Myocyte (in vitro differentiated cells): ENCODE measurements at regions not wholly inside any gene's neighbourhood (a gene's known extent, or its start where the extent isn't known, plus 50 kb on each side); places are given as distances from the start of the nearest gene placed in this dataset.
"Not testable (repeated sequence)": the region's sequence is repeated elsewhere in the genome, so short reads cannot be mapped to it uniquely, and the experiment has no call there.

Source experiments
- DNase-seq: peaks from one replicate; pipeline ENCODE4 v3.0.0-alpha.2; 2012; ENCODE audit warnings: low read depth

DNA sequence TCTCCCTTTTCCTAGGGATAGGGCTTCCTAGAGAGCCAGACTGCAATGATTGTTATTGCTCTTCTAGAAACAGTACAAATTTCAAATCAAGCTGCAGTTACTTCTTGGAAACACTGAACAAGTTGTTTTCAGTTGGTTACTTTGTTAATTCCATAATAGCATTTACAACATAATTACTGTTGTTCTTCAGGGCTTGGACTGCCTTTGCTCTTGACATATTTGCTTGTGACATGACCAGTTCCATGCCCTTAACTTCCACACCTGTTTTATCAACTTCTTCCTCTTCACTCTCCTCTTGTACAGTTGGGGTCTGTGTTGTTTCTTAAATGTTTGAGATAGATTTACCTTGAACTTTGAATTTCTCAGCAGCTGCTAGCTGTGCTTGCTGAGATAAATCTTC, 104.4 kb downstream of the SEC23IP start:
- no peak for DNase-seq

DNA sequence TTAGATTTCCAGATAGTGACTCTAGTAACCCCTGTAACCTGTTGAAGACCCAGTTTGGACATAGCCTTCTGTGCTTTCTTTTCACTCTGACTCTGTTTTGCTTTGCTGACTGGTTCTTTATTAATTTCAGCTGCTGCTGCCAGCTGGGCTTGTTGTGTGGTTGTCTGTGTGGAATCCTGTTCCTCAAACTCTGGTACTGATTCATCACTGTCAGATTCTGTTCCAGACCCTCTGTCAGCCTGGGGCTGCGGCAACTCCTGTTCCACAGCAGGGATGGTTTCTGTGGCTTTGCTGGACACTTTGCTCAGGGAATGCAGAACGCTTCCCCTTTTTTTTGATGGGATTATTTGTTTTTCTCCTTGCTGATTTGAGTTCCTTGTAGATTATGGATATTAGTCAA, 104.9 kb downstream of the SEC23IP start:
- DNase-seq, result peak; percentile 76

DNA sequence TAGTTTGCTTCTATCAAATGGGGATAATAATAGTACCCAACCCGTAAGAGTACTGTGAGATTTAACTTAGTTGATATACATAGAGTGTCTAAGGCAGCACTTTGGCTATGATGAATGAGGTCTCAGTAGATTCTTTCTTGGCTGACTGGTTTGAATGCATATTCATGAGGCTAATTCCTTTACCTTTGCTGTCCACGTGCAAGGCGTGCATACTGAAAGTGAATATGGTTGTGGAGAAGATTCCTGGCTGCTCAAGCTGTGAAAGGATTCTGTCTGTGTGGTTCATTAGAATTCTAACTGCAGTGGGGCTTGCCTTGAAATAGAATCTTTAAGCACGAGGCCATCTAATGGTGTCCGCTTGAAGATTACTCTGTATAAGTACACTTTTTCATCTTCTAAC, 110.3 kb downstream of the SEC23IP start:
- no peak for DNase-seq

DNA sequence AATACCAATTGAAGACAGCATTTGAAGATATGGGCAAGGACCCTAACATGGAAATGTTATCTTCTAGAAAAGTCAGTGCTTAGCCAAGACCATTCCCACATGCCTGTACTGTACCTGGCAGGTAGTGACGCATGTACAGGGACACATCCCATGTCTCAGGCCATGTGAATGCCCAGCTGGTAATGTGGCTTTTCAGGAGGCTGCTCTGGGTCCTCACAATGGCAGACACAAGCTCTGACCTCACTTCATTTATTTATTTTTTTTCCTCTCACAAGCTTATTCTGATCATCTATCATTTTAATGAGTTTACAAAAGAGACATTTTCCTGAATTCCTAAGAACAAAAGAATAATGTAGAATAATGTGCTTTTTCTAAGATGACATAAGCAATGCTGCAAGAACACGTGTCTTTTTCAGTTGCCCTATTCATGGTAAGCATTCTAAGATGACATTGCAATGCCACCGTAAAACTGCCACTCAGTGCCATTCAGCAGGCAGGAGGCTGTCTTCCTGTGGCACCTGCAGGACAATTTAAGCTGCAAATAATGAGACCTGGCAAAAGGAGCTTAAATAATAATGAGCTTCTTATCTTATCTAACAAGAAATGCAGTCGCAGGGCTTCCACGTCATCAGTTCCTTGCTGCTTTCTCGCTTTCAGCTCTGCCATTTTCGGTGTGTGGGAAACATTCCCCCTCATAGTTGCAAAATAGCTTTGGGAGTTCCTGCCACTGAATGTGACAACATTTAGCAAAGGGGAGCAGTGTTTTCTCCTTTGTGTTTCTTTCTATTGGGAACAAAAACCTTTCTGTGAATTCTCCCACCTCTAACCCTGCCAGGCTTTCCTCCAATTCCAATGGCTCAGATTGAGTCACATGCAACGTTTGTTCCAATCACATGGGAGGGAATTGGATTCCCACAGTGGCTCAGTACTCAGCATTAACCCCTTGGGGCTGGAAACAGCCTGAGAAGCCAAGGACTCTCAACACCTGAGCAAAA, 113.0 kb downstream of the SEC23IP start:
- no peak for DNase-seq

DNA sequence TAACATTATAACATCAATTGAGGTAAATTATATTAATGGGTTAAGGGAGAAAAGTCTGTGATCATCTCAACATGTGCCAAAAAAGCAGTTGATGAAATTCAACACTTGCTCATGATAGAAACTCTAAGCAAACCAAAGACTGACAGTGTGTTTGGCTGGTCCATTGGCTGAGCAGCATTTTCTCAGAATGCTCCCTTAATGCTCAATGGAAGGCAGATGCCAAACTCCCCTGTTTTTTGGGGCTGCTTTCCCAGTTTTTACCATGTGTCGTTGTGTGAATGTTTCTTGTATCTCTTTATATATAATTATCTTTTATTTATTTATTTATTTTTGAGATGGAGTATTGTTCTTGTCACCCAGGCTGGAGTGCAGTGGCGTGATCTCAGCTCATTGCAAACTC, 114.7 kb downstream of the SEC23IP start:
- no peak for DNase-seq

DNA sequence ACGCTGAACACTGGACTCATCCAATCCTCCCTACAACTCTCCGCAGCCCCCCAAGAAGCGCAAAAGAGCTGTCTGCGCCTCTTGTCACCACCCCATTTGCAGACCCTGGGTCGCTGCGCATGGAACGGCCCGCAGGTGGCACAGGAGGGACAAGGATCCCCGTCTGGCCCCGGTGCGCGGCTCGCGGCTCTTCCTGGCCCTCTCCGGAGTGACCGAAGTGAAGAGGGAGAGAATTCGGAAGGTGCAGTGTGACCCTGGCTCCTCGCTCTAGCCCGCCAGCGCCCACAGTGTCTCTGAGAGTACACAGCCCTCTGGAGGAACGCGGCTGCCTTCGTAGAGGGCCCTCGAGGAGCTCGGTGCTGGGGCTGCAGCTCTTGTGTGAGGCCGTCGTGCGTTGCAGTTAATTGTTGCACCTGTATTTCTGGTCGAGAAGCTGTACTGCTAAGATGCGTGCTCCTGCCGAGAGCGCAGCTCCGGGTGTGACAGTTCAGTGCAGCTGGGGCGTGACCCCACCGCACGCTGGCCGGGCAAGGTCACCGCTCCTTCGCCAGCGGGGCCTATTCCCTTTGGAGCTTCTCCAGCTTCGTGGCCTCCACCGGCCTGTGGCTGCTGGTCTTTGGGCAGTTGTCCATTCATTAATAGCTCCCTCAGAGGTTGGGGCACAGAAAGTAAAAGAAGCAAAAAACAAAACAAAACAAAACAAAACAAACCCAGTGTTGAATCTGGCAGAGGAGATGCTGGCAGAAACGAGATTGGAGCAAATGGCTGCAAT, 119.0 kb downstream of the SEC23IP start:
- DNase-seq, result no peak

DNA sequence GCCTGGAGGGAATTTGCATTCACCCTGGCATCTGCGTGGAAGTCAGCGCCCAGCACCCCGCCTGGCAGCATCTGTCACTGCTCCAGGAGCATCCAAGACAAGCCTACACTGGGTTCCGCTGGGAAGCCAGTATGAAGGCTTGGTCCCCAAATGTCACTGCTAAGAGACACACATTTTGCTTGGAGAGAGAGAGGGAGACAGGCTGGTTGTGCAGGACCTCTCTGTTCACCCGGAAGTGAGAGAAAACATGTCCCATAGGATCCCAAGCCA, 119.5 kb downstream of the SEC23IP start:
- DNase-seq, result no peak

DNA sequence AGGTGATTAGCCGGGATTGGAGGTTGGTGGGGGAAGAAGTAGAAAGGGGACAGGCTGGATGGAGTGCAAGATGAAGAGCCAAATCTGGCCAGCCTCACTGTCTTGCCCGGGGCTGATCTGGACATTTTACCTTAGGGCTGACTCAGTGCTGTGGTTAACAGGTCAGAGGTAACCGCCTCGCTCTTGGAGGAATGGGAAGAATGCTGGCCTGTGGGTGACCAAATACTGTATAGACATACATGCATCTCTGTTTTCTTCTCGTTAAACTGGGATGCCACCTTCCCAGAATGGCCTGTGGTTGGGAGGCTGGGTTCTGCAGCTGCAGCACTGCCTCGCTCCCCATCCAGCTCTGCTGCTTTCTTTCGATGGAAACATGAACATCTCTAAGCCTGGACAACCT, 120.0 kb downstream of the SEC23IP start:
- no peak for DNase-seq

DNA sequence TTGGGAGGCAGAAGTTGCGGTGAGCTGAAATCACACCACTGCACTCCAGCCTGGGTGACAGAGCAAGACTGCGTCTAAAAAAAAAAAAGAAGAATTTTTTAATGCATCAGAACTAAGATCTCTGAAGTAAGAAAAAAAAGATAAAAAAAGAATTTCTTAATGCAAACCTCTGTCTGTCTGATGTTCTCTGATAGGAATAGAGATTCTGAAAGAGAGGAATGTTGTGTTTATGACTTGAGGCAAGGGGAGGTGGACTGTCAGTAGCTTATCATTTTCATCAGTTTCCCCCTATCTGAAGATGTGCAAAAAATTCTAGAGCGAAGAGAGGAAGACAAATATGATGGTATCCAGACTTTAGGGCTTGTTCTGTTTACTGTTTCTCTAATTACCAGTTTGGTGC, 121.5 kb downstream of the SEC23IP start:
- DNase-seq, result no peak

DNA sequence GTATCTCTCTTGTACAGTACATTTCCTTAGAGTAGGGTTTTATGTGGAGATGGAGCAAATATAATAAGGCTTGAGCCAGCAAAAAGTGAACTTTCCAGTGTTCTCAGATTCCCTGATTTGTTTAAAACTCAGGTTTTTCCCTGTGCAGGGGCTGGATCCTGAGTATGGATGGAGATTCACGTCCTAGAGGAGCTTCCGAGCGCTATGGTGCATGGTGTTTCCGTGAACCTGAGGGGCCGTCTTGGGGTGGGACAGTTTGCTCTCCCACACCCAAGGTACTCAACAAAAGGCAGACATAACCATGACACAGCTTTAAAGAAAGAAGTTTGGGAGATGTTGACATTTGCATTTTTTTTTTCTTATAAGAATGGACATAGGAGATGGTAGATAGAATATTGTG, 122.5 kb downstream of the SEC23IP start:
- DNase-seq, result no peak

DNA sequence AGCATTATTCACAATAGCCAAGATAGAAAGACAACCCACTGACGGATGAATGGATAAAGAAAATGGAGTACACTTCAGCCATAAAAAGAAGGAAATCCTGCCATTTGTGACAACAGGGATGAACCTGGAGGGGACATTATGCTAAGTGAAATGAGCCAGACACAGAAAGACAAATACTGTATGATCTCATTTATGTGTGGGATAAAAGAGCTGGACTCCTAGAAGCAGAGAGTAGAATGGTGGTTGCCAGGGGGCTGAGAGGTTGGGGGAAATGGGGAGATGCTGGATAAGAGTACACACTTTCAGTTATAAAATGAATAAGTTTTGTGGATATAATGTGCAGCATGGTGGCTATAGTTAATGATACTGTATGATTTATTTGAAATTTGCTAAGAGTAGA, 124.4 kb downstream of the SEC23IP start:
- DNase-seq, result no peak

DNA sequence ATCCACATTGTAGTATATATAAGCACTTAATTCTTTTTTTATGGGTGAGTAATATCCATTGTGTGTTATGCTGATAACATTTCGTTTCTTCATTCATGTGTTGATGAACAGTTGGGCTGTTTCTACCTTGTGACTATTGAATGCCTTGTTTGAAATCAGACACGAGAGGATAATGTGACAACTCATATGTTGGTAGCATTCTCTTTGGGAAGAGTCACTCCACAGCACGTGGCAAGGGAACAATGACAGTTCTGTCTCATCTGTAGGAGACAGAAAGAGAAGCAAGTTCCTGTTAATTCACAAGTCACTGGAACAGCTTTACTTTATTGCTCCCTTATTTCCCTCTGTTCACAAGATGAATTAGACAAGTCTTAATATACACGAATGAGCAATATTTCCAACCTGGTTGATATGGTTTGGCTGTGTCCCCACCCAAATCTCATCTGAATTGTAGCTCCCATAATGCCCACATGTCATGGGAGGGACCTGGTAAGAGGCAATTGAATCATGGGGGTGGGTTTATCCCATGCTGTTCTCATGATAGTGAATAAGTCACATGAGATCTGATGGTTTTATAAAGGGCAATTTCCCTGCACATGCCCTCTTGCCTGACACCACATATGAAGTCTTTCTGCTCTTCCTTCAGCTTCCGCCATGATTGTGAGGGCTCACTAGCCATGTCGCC, 125.3 kb downstream of the SEC23IP start:
- peak; percentile 18 for DNase-seq

DNA sequence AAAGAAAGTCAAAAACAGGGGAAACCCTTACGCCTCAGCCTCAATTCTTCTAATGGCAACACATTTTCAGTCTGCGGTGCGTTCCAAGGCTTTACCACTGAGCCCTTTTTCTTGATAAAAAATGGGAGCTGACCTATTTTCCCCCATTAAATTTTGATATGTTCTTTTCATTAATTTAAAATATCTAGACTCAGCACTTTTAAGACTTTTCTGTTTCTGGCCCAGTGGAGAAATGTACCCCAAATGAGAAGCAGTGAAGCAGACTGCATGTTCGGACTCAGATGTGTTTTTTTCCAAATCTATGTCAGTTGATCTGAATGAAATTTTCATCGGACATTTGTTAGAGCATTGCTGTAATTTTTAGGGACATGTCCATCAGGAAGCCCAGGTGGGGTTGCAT, 126.2 kb downstream of the SEC23IP start:
- DNase-seq, result no peak

DNA sequence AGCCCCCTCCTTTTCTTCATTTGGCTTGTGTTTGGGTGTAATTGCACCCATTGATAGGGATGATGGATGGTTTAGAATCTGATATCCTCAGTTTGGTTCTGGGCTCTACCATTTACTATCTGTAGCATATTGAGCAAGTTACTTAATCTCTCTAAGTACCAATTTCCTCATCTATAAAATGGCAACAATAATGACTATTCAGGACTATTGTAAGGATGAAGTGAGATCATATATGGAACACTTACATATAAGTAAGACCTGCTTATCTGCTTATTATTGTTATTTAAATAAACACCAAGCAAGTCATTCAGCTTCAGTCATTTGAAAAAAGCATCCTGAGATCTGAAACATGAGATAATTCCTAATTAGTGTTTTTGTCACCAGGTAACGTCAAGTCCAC, 127.0 kb downstream of the SEC23IP start:
- DNase-seq, result no peak

DNA sequence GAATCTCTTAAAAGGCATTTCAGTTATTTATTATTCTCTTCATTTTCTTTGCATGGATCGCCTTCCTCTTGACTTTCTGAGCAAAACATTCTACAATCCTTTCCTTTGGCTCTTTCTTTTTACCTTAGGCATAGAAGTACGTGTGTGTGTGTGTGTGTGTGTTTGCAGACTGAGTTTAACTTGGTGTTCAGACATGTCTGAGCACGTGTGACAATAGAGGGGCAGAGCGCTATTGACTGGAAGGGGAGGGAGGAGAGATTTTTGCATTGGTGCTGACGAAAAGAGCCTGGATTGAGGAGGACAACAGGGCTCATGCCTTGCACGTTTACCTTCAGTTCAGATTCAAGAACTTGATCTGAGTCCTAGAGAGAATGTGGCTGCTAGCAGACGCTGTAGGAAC, 129.8 kb downstream of the SEC23IP start:
- no peak for DNase-seq

DNA sequence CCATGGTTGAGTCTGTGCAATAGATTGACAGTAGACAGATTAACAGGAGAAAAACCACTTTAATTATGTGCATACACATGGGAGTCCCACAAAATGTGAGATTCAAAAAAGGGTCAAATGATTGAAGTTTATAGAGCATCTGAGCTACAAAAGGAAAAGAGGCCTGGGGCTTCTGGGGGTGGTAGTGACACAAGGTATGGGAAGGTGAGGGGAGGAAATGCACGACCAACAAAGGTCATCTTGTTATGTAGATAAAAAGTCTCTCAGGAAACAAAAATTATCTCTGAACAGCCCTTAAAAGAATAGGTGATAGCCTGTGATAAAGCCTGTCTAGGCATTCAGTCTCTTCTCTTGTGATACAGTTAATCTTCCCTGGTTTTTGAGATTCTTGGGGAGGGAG, 141.7 kb downstream of the SEC23IP start:
- DNase-seq, result no peak

DNA sequence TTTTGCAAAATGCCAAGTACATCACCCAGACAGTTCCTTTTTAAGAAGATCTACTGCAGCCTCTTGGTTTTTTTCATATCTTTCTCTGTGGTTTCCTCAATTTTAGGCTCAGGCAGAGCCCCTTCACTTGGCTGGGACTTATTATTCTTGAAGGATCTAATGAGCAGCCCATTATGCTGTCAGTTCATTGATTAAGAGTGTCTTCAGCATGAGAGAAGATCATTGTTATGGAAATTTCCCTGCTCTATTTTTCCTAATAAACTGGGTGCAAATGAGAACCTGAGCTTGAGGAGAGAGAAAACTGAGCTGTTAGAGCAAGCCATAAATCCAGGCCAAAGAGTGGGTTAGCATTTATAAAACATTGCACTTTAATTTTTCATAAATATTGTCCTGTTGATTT, 146.5 kb downstream of the SEC23IP start:
- DNase-seq, result no peak

DNA sequence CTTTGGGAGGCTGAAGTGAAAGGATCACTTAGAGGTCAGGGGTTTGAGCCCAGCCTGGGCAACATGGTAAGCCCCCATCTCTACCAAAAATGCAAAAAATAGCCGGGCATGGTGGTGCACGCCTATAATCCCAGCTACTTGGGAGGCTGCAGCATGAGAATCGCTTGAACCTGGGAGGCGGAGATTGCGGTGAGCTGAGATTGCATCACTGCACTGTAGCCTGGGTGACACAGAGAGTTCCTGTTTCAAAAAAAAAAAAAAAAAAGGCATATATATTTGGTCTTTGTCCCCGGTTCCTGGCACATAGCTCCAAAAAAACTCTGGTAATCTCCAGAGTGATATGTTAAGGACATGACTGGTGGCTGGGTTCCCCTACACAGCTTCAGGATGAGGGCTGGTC, 147.3 kb downstream of the SEC23IP start:
- DNase-seq, result no peak

DNA sequence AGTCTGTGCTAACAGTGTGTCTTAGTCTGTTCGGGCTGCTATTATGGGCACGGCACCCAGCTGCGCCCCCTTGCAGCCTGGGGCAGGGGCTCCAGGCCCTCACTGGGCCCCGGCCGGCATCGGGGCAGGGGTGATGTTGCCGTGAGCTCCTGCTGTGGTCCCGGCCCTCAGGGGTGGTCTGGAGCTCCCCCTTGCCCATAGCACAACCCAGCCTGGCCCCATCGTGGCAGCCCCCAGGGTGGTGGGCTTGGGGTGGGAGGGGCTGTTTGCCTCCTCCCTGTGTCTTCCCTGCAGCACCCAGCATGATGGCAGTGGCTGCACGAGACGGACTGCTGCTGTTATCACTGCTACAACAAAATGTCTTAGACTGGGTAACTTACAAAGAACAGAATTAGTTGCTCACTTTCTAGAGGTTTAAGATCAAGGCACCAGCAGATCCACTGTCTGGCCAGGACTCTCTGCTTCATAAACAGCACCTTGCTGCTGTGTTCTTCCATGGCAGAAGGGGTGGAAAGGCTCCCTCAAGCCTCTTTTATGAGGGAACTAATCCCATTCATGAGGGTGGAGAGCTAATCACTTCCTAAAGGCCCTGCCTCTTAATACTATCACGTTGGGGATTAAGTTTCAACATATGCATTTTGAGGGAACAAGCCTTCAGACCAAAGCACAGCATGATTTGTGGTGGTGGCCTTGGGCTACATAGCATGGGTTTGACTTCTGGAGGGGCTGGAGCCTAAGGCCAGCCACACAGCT, 149.5 kb downstream of the SEC23IP start:
- no peak for DNase-seq

DNA sequence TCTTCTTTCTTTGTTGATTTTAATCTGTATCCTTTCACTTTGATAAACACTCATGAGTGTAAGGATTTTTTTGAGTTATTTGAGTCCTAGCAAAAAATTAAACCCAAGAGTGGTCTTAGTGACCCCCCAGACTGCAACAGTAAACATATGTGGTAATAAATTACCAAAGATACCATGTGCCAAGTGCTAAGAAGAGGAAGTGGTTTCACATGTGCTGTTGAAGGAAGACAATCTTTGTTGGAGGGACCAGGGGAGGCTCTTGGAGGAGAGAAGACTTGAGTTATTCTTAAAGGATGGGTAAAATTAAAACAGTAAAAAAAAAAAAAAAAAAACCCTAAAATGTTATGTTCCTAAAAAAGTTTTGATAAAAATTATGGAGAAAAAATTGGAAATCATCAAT, 150.2 kb downstream of the SEC23IP start:
- DNase-seq, result no peak

DNA sequence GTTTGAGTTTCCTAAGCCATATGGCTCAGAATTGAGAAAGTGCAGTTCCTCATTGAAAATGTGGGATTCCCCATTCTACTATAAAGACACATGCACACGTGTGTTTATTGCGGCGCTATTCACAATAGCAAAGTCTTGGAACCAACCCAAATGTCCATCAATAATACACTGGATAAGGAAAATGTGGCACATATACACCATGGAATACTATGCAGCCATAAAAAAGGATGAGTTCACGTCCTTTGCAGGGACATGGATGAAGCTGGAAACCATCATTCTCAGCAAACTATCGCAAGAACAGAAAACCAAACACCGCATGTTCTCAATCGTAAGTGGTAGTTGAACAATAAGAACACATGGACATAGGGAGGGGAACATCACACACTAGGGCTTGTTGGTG, 154.8 kb downstream of the SEC23IP start:
- DNase-seq, result not testable (repeated sequence)
